ENCODE measurements at regions not wholly inside any gene's neighbourhood (a gene's known extent, or its start where the extent isn't known, plus 50 kb on each side); places are given as distances from the start of the nearest gene placed in this dataset.

DNA sequence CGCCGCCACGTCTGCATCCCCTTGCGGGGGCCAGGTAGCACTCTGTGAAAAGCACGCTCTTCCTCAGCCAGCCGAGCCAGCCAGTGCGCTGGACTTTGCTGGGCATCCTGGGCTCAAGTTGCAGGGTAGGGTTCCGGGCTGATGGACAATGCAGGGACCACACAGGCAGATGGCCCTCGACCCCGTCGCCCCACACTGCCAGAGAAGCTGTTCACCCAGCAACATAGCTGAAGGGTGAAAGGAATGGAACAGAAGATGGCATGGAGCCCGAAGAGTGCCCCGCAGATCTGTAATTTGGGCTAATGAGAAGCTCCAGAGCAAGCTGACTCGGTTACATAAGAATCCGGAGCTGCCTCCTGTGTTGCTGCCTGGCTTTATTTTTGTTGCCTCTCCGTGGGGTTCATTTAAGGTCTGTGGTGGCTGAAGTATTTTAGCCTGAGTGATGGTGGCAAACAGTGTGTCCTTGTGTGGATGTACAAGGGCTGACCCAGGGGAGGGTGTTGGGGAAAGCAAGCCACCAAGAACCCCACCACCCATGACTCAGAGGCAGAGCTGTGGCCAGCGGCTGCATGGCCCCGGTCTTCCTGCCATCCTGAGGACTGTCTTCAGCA is 105.8 kb downstream of the SOX1 start (continued):
- TF ChIP-seq, protein P1, sequence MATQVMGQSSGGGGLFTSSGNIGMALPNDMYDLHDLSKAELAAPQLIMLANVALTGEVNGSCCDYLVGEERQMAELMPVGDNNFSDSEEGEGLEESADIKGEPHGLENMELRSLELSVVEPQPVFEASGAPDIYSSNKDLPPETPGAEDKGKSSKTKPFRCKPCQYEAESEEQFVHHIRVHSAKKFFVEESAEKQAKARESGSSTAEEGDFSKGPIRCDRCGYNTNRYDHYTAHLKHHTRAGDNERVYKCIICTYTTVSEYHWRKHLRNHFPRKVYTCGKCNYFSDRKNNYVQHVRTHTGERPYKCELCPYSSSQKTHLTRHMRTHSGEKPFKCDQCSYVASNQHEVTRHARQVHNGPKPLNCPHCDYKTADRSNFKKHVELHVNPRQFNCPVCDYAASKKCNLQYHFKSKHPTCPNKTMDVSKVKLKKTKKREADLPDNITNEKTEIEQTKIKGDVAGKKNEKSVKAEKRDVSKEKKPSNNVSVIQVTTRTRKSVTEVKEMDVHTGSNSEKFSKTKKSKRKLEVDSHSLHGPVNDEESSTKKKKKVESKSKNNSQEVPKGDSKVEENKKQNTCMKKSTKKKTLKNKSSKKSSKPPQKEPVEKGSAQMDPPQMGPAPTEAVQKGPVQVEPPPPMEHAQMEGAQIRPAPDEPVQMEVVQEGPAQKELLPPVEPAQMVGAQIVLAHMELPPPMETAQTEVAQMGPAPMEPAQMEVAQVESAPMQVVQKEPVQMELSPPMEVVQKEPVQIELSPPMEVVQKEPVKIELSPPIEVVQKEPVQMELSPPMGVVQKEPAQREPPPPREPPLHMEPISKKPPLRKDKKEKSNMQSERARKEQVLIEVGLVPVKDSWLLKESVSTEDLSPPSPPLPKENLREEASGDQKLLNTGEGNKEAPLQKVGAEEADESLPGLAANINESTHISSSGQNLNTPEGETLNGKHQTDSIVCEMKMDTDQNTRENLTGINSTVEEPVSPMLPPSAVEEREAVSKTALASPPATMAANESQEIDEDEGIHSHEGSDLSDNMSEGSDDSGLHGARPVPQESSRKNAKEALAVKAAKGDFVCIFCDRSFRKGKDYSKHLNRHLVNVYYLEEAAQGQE (IDR thresholded peaks at IDR 0.05; ENCODE audit: unreplicated experiment), result no peak
- no peak for TF ChIP-seq POLR2AphosphoS5 (IDR thresholded peaks at IDR 0.05; ENCODE audit: low read depth)

DNA sequence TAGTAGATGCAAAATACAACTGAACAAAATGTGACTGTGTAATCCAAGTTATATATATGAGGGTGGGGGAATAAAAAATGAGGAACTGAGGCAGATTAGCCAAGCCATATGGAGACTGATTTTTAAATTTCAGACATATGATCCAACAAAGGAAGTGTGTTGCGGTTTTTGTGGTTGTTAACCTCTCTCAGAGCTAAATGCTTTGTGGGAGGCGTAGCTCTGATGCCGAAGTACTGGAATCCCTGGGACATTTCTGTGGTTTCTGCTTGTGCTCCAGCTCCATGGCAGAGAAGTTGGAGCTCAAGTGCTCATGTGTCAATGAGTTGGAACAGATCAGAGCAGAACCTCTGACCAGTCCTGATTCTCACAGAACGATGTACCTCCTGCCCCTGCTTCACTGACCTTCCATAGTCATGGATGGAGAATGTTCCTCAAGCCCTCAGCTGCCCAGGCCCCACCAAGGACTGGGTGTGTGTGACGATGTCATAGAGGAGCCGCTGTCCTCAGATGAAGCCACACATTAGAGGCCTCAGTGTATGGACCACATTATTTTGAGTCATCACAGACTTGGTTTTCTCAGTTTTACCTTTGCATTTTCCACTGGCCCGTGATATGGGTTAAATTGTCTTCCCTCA is 107.6 kb downstream of the SOX1 start:
- H3F3A ChIP-seq (replicated peaks; ENCODE audit: low read depth), result no peaks in the 10 kb centered on the region
- H2AFZ ChIP-seq, result no peak overlapping the region
- Mint-ChIP-seq H3K36me3 (ENCODE audit: low read depth) (no peaks in the 10 kb centered on the region), H3K9me3 (peaks cover 10% of the 10 kb centered on the region), H3K27me3 (ENCODE audit: insufficient read depth, low read depth, poor library complexity) (peaks cover 11% of the 10 kb centered on the region), H3K4me1 (peaks cover 2% of the 10 kb centered on the region; the same call in 1 of the 3 replicates), H3K4me3 (no peak overlapping the region), H3K27ac (no peak overlapping the region)
- H3K9me2 ChIP-seq (ENCODE audit: insufficient read depth), result no peaks in the 10 kb centered on the region
- ATAC-seq (no peak), DNase-seq (ENCODE audit: low spot score) (no peak)
- no peak overlapping the region for H3K4me3 ChIP-seq
- H3K36me3 ChIP-seq (ENCODE audit: insufficient read depth), result no peaks in the 10 kb centered on the region
- H3K4me1 ChIP-seq (ENCODE audit: insufficient read depth), result no peaks in the 10 kb centered on the region
- H3K79me2 ChIP-seq (replicated peaks; ENCODE audit: insufficient read depth), result no peaks in the 10 kb centered on the region
- no peaks in the 10 kb centered on the region for H4K20me1 ChIP-seq (replicated peaks; ENCODE audit: insufficient read depth)
- no peak overlapping the region for H3K4me2 ChIP-seq
- H3K27ac ChIP-seq (ENCODE audit: low read depth), result no peak overlapping the region
- no peaks in the 10 kb centered on the region for H3K27me3 ChIP-seq (ENCODE audit: insufficient read depth)
- TF ChIP-seq, protein P2, sequence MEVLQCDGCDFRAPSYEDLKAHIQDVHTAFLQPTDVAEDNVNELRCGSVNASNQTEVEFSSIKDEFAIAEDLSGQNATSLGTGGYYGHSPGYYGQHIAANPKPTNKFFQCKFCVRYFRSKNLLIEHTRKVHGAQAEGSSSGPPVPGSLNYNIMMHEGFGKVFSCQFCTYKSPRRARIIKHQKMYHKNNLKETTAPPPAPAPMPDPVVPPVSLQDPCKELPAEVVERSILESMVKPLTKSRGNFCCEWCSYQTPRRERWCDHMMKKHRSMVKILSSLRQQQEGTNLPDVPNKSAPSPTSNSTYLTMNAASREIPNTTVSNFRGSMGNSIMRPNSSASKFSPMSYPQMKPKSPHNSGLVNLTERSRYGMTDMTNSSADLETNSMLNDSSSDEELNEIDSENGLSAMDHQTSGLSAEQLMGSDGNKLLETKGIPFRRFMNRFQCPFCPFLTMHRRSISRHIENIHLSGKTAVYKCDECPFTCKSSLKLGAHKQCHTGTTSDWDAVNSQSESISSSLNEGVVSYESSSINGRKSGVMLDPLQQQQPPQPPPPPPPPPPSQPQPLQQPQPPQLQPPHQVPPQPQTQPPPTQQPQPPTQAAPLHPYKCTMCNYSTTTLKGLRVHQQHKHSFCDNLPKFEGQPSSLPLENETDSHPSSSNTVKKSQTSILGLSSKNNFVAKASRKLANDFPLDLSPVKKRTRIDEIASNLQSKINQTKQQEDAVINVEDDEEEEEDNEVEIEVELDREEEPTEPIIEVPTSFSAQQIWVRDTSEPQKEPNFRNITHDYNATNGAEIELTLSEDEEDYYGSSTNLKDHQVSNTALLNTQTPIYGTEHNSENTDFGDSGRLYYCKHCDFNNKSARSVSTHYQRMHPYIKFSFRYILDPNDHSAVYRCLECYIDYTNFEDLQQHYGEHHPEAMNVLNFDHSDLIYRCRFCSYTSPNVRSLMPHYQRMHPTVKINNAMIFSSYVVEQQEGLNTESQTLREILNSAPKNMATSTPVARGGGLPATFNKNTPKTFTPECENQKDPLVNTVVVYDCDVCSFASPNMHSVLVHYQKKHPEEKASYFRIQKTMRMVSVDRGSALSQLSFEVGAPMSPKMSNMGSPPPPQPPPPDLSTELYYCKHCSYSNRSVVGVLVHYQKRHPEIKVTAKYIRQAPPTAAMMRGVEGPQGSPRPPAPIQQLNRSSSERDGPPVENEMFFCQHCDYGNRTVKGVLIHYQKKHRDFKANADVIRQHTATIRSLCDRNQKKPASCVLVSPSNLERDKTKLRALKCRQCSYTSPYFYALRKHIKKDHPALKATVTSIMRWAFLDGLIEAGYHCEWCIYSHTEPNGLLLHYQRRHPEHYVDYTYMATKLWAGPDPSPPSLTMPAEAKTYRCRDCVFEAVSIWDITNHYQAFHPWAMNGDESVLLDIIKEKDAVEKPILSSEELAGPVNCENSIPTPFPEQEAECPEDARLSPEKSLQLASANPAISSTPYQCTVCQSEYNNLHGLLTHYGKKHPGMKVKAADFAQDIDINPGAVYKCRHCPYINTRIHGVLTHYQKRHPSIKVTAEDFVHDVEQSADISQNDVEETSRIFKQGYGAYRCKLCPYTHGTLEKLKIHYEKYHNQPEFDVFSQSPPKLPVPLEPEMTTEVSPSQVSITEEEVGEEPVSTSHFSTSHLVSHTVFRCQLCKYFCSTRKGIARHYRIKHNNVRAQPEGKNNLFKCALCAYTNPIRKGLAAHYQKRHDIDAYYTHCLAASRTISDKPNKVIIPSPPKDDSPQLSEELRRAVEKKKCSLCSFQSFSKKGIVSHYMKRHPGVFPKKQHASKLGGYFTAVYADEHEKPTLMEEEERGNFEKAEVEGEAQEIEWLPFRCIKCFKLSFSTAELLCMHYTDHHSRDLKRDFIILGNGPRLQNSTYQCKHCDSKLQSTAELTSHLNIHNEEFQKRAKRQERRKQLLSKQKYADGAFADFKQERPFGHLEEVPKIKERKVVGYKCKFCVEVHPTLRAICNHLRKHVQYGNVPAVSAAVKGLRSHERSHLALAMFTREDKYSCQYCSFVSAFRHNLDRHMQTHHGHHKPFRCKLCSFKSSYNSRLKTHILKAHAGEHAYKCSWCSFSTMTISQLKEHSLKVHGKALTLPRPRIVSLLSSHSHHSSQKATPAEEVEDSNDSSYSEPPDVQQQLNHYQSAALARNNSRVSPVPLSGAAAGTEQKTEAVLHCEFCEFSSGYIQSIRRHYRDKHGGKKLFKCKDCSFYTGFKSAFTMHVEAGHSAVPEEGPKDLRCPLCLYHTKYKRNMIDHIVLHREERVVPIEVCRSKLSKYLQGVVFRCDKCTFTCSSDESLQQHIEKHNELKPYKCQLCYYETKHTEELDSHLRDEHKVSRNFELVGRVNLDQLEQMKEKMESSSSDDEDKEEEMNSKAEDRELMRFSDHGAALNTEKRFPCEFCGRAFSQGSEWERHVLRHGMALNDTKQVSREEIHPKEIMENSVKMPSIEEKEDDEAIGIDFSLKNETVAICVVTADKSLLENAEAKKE (CRISPR knock-in tag; IDR thresholded peaks at IDR 0.05), result no peak
- TF ChIP-seq ZNF114 (CRISPR knock-in tag; IDR thresholded peaks at IDR 0.05) (no peak), CREB1 (CRISPR knock-in tag; IDR thresholded peaks at IDR 0.05; ENCODE audit: low read depth) (no peak), NANOG (IDR thresholded peaks at IDR 0.05; ENCODE audit: borderline replicate concordance) (no peak), JUNB (IDR thresholded peaks at IDR 0.05; ENCODE audit: unreplicated experiment) (no peak), EZH2phosphoT487 (IDR thresholded peaks at IDR 0.05; ENCODE audit: unreplicated experiment) (no peak), EZH2 (IDR thresholded peaks at IDR 0.05; ENCODE audit: low read depth, unreplicated experiment) (no peak), ZNF331 (CRISPR knock-in tag; IDR thresholded peaks at IDR 0.05; ENCODE audit: low read depth) (no peak), STAT1 (IDR thresholded peaks at IDR 0.05; ENCODE audit: unreplicated experiment) (no peak), POLR2AphosphoS5 (IDR thresholded peaks at IDR 0.05; ENCODE audit: low read depth) (no peak)
- TF ChIP-seq, protein P3, sequence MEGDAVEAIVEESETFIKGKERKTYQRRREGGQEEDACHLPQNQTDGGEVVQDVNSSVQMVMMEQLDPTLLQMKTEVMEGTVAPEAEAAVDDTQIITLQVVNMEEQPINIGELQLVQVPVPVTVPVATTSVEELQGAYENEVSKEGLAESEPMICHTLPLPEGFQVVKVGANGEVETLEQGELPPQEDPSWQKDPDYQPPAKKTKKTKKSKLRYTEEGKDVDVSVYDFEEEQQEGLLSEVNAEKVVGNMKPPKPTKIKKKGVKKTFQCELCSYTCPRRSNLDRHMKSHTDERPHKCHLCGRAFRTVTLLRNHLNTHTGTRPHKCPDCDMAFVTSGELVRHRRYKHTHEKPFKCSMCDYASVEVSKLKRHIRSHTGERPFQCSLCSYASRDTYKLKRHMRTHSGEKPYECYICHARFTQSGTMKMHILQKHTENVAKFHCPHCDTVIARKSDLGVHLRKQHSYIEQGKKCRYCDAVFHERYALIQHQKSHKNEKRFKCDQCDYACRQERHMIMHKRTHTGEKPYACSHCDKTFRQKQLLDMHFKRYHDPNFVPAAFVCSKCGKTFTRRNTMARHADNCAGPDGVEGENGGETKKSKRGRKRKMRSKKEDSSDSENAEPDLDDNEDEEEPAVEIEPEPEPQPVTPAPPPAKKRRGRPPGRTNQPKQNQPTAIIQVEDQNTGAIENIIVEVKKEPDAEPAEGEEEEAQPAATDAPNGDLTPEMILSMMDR (conservative IDR thresholded peaks at IDR 0.05; ENCODE audit: low read depth in 2 of 2), result no peak

Data from GM23338 (cell line).